NCI-H1930 (cell line): ENCODE measurements at regions not wholly inside any gene's neighbourhood (a gene's known extent, or its start where the extent isn't known, plus 50 kb on each side); places are given as distances from the start of the nearest gene placed in this dataset.
"Not testable (repeated sequence)": the region's sequence is repeated elsewhere in the genome, so short reads cannot be mapped to it uniquely, and the experiment has no call there.

ENCODE experiments used
- DNase-seq, 2 experiments: peaks; one replicate each; lab custom pipeline; 2025; lab: John Stamatoyannopoulos, UW

GRCh38 chr15:53022788-53023187 lies 232.7 kb upstream of the ONECUT1 start:
- no peak for DNase-seq

- no peak for DNase-seq
Observed at GRCh38 chr15:53013329-53013728, 223.2 kb upstream of the ONECUT1 start.

- not testable (repeated sequence) for DNase-seq
Observed at GRCh38 chr15:53011779-53012178, 221.6 kb upstream of the ONECUT1 start.

GRCh38 chr15:53009093-53009492 lies 219.0 kb upstream of the ONECUT1 start:
- DNase-seq, result no peak

- DNase-seq, result no peak
Observed at GRCh38 chr15:53000409-53000808, 210.3 kb upstream of the ONECUT1 start.

- DNase-seq, result no peak
Observed at GRCh38 chr15:52997123-52997522, 207.0 kb upstream of the ONECUT1 start.

- no peak for DNase-seq
Observed at GRCh38 chr15:52994290-52994689, 204.2 kb upstream of the ONECUT1 start.

GRCh38 chr15:52984507-52984906 lies 194.4 kb upstream of the ONECUT1 start:
- no peak for DNase-seq

GRCh38 chr15:52980446-52980845 lies 190.3 kb upstream of the ONECUT1 start:
- DNase-seq, result no peak

- no peak for DNase-seq
Observed at GRCh38 chr15:52976516-52977075, 186.5 kb upstream of the ONECUT1 start.

- no peak for DNase-seq
Observed at GRCh38 chr15:52975941-52976449, 185.9 kb upstream of the ONECUT1 start.

- DNase-seq, result no peak
Observed at GRCh38 chr15:52963865-52964264, 173.7 kb upstream of the ONECUT1 start.

GRCh38 chr15:52960283-52960682 lies 170.1 kb upstream of the ONECUT1 start:
- DNase-seq, result no peak

GRCh38 chr15:52943746-52944145 lies 153.6 kb upstream of the ONECUT1 start:
- DNase-seq, result no peak

GRCh38 chr15:52936489-52936888 lies 146.4 kb upstream of the ONECUT1 start:
- DNase-seq, result no peak

- no peak for DNase-seq
Observed at GRCh38 chr15:52925130-52925529, 135.0 kb upstream of the ONECUT1 start.

GRCh38 chr15:52924630-52925029 lies 134.5 kb upstream of the ONECUT1 start:
- no peak for DNase-seq

- DNase-seq, result no peak
Observed at GRCh38 chr15:52923626-52924025, 133.5 kb upstream of the ONECUT1 start.

- no peak for DNase-seq
Observed at GRCh38 chr15:52922871-52923270, 132.7 kb upstream of the ONECUT1 start.

GRCh38 chr15:52912172-52912571 lies 122.0 kb upstream of the ONECUT1 start:
- DNase-seq, result no peak

GRCh38 chr15:52893338-52893737 lies 103.2 kb upstream of the ONECUT1 start:
- no peak for DNase-seq

- DNase-seq, result no peak
Observed at GRCh38 chr15:52879904-52880303, 89.8 kb upstream of the ONECUT1 start.

- DNase-seq, result no peak
Observed at GRCh38 chr15:52879145-52879544, 89.0 kb upstream of the ONECUT1 start.

- DNase-seq, result no peak
Observed at GRCh38 chr15:52876991-52877663, 87.0 kb upstream of the ONECUT1 start.
